ENCODE measurements at regions not wholly inside any gene's neighbourhood (a gene's known extent, or its start where the extent isn't known, plus 50 kb on each side); places are given as distances from the start of the nearest gene placed in this dataset.

GRCh38 chr21:9837946-9838737 lies 683.2 kb upstream of the TPTE start:
- TF ChIP-seq POLR2A (IDR thresholded peaks at IDR 0.05) (no peak), CTCF (IDR thresholded peaks at IDR 0.05 in 8 of 11, conservative IDR thresholded peaks at IDR 0.05 in 3 of 11) (no peak), POLR2AphosphoS5 (IDR thresholded peaks at IDR 0.05) (no peak)
